H1 (cell line): ENCODE measurements at regions not wholly inside any gene's neighbourhood (a gene's known extent, or its start where the extent isn't known, plus 50 kb on each side); places are given as distances from the start of the nearest gene placed in this dataset.

ENCODE experiments used
- CTCF ChIA-PET: fragments of 300-600 bp; sonication (Branson Sonifier 250); formaldehyde crosslinking; loops from one replicate; lab custom pipeline; 2021; ENCODE audit not compliant: partially characterized antibody; lab: Charles Lee
- POLR2A ChIA-PET: fragments of 300-600 bp; sonication (Branson Sonifier 250); formaldehyde crosslinking; loops from one replicate; lab custom pipeline; 2021; ENCODE audit warnings: inconsistent platforms; ENCODE audit not compliant: partially characterized antibody; lab: Charles Lee
- DNase-seq, 2 experiments: peaks; one replicate each; pipeline versions ENCODE4 v3.0.0 to v3.0.0-alpha.2; 2010 to 2022; ENCODE audit warnings: low spot score in 2 of 2, low read depth in 1 of 2, mixed read lengths in 1 of 2
- FAIRE-seq: peaks from 2 replicates; lab custom pipeline; 2011; peaks lifted over from hg19 to GRCh38; lab: Jason Lieb, UNC
- H2AFZ ChIP-seq: 2 replicates; pipeline ENCODE4 v1.8.1; 2012; ENCODE audit warnings: low read length, inconsistent platforms
- H2AK5ac ChIP-seq: 2 replicates; pipeline ENCODE4 v1.6.1; 2013; ENCODE audit warnings: low read depth, low read length
- H2BK120ac ChIP-seq: replicated peaks from 2 replicates; pipeline ENCODE3; 2013; ENCODE audit warnings: low read depth, low read length, inconsistent platforms
- H2BK12ac ChIP-seq: 2 replicates; pipeline ENCODE4 v1.6.1; 2013; ENCODE audit warnings: low read depth, low read length
- H2BK15ac ChIP-seq: 2 replicates; pipeline ENCODE4 v1.6.1; 2013; ENCODE audit warnings: low read length
- H2BK20ac ChIP-seq: 2 replicates; pipeline ENCODE4 v1.6.1; 2013; ENCODE audit warnings: low read length
- H2BK5ac ChIP-seq: 2 replicates; pipeline ENCODE4 v1.6.1; 2013; ENCODE audit warnings: low read depth, low read length
- H3K14ac ChIP-seq: 2 replicates; pipeline ENCODE4 v1.6.1; 2013; ENCODE audit warnings: inconsistent platforms; ENCODE audit not compliant: insufficient read length
- H3K18ac ChIP-seq: 2 replicates; pipeline ENCODE4 v1.6.1; 2013; ENCODE audit warnings: low read length; ENCODE audit errors: extremely low read depth
- H3K23ac ChIP-seq: 2 replicates; pipeline ENCODE4 v1.6.1; 2013; ENCODE audit warnings: inconsistent platforms; ENCODE audit not compliant: insufficient read length
- H3K23me2 ChIP-seq: 2 replicates; pipeline ENCODE4 v1.6.1; 2013; ENCODE audit warnings: low read depth, low read length
- H3K27ac ChIP-seq: 2 replicates; pipeline ENCODE4 v1.6.1; 2011; ENCODE audit warnings: low read depth, low read length, inconsistent platforms
- H3K27me3 ChIP-seq, 4 experiments: replicated peaks in 1 of 4; 1 replicate in 1 of 4; 2 replicates in 3 of 4; pipeline versions ENCODE4 v1.6.1 to v1.8.1; 2011 to 2013; ENCODE audit warnings: low read length in 3 of 4, mild to moderate bottlenecking in 3 of 4, inconsistent platforms in 2 of 4, mixed read lengths in 2 of 4, moderate library complexity in 1 of 4; ENCODE audit not compliant: control insufficient read depth in 3 of 4, insufficient read depth in 3 of 4; ENCODE audit errors: extremely low read depth in 1 of 4
- H3K36me3 ChIP-seq, 4 experiments: 2 replicates each; pipeline versions ENCODE4 v1.6.1 to v1.8.1; 2011 to 2013; ENCODE audit warnings: mild to moderate bottlenecking in 4 of 4, low read length in 3 of 4, moderate library complexity in 2 of 4, control low read depth in 1 of 4, inconsistent platforms in 1 of 4; ENCODE audit not compliant: insufficient read depth in 4 of 4, control insufficient read depth in 2 of 4
- H3K4ac ChIP-seq: replicated peaks from 2 replicates; pipeline ENCODE3; 2013; ENCODE audit warnings: low read length, low read depth, mixed read lengths, inconsistent platforms; ENCODE audit not compliant: insufficient read length
- H3K4me1 ChIP-seq, 4 experiments: replicated peaks in 1 of 4; 1 replicate in 1 of 4; 2 replicates in 3 of 4; pipeline versions ENCODE4 v1.6.1 to v1.8.1; 2011 to 2013; ENCODE audit warnings: low read length in 3 of 4, inconsistent platforms in 2 of 4, mixed read lengths in 1 of 4; ENCODE audit not compliant: insufficient read depth in 4 of 4, control insufficient read depth in 3 of 4
- H3K4me2 ChIP-seq, 2 experiments: 2 replicates each; pipeline versions ENCODE4 v1.6.1 to v1.8.1; 2011 to 2013; ENCODE audit warnings: low read depth in 2 of 2, low read length in 2 of 2, control low read depth in 1 of 2, inconsistent platforms in 1 of 2, mild to moderate bottlenecking in 1 of 2; ENCODE audit not compliant: insufficient read depth in 1 of 2
- H3K4me3 ChIP-seq, 4 experiments: fragments of 200-600, 300-600 bp in 1 of 4; sonication (generic), shearing (Covaris generic), sonication (Bioruptor Twin) in 1 of 4; 2 replicates each; pipeline versions ENCODE4 v1.5.1 to v1.8.1; 2011 to 2016; ENCODE audit warnings: low read length in 4 of 4, low read depth in 3 of 4, control low read depth in 2 of 4, inconsistent platforms in 2 of 4, mild to moderate bottlenecking in 2 of 4, mixed read lengths in 1 of 4, moderate library complexity in 1 of 4; ENCODE audit not compliant: insufficient read depth in 2 of 4; ENCODE audit errors: extremely low read depth in 1 of 4
- H3K56ac ChIP-seq: replicated peaks from 2 replicates; pipeline ENCODE3; 2013; ENCODE audit warnings: low read depth, mild to moderate bottlenecking, mixed read lengths, low read length, inconsistent platforms; ENCODE audit not compliant: insufficient read length
- H3K79me1 ChIP-seq: 2 replicates; pipeline ENCODE4 v1.6.1; 2013; ENCODE audit warnings: low read depth, low read length, control low read depth
- H3K79me2 ChIP-seq, 2 experiments: 2 replicates each; pipeline versions ENCODE4 v1.6.1 to v1.8.1; 2012 to 2013; ENCODE audit warnings: low read length in 2 of 2, mild to moderate bottlenecking in 2 of 2, inconsistent platforms in 1 of 2; ENCODE audit not compliant: insufficient read depth in 2 of 2, control insufficient read depth in 1 of 2
- H3K9ac ChIP-seq, 4 experiments: replicated peaks in 1 of 4; 1 replicate in 1 of 4; 2 replicates in 3 of 4; pipeline versions ENCODE4 v1.6.1 to v1.8.1; 2011 to 2013; ENCODE audit warnings: low read depth in 3 of 4, low read length in 3 of 4, control low read depth in 2 of 4, mild to moderate bottlenecking in 2 of 4, moderate library complexity in 2 of 4, inconsistent platforms in 1 of 4; ENCODE audit errors: extremely low read depth in 1 of 4
- H3K9me3 ChIP-seq, 2 experiments: 2 replicates each; pipeline versions ENCODE4 v1.6.1 to v1.8.1; 2012 to 2013; ENCODE audit warnings: mild to moderate bottlenecking in 2 of 2, moderate library complexity in 2 of 2, control low read depth in 1 of 2, inconsistent platforms in 1 of 2, low read depth in 1 of 2, low read length in 1 of 2, mixed read lengths in 1 of 2; ENCODE audit not compliant: insufficient read depth in 2 of 2
- H4K20me1 ChIP-seq, 2 experiments: replicated peaks in 1 of 2; 2 replicates each; pipeline versions ENCODE3 to v1.8.1; 2011 to 2013; ENCODE audit warnings: inconsistent platforms in 2 of 2, low read length in 2 of 2, mild to moderate bottlenecking in 1 of 2; ENCODE audit not compliant: insufficient read depth in 2 of 2, control insufficient read depth in 1 of 2
- H4K5ac ChIP-seq: 2 replicates; pipeline ENCODE4 v1.6.1; 2013; ENCODE audit warnings: low read length, low read depth, mixed read lengths, inconsistent platforms; ENCODE audit not compliant: insufficient read length
- H4K8ac ChIP-seq: 2 replicates; pipeline ENCODE4 v1.8.0; 2013; ENCODE audit warnings: mild to moderate bottlenecking, moderate library complexity, low read length, inconsistent platforms; ENCODE audit not compliant: insufficient read depth; ENCODE audit errors: extremely low read depth
- H4K91ac ChIP-seq: replicated peaks from 2 replicates; pipeline ENCODE3; 2013; ENCODE audit warnings: low read length, mixed read lengths, inconsistent platforms; ENCODE audit not compliant: insufficient read length
- BACH1 ChIP-seq: IDR thresholded peaks from 2 replicates; pipeline ENCODE4 v1.6.1; 2012; ENCODE audit warnings: low read length, improper control_type of control experiment
- CBX5 ChIP-seq: fragments of 300-800, 300-1000 bp; sonication (generic); IDR thresholded peaks from 2 replicates; pipeline ENCODE4 v1.7.1; 2016; ENCODE audit warnings: antibody characterized with exemption, low read length, low read depth
- CBX8 ChIP-seq: fragments of 300-800, 300-1000 bp; sonication (generic); IDR thresholded peaks from 2 replicates; pipeline ENCODE4 v1.7.1; 2016; ENCODE audit warnings: low read depth, low read length, borderline replicate concordance
- CHD1 ChIP-seq: IDR thresholded peaks from 2 replicates; pipeline ENCODE4 v1.6.1; 2012; ENCODE audit warnings: low read depth, low read length, improper control_type of control experiment
- CHD2 ChIP-seq: IDR thresholded peaks from 2 replicates; pipeline ENCODE4 v1.6.1; 2012; ENCODE audit warnings: low read length, improper control_type of control experiment
- CTBP2 ChIP-seq: IDR thresholded peaks from 2 replicates; pipeline ENCODE4 v1.7.0; 2011; ENCODE audit warnings: borderline replicate concordance, mild to moderate bottlenecking, moderate library complexity, mixed read lengths, low read length; ENCODE audit not compliant: insufficient read depth, insufficient read length
- JUND ChIP-seq: IDR thresholded peaks from 2 replicates; pipeline ENCODE4 v1.6.1; 2011; ENCODE audit warnings: mild to moderate bottlenecking, improper control_type of control experiment, low read length
- KDM1A ChIP-seq: fragments of 200-600, 300-600 bp; sonication (generic); IDR thresholded peaks from 2 replicates; pipeline ENCODE4 v1.7.1; 2016; ENCODE audit warnings: mild to moderate bottlenecking, low read length, borderline replicate concordance
- MAFK ChIP-seq: IDR thresholded peaks from 2 replicates; pipeline ENCODE4 v1.6.1; 2012; ENCODE audit warnings: low read depth, mild to moderate bottlenecking, improper control_type of control experiment, low read length
- PHF8 ChIP-seq: fragments of 200-600 bp; sonication (generic); conservative IDR thresholded peaks from 2 replicates; pipeline ENCODE4 v1.7.1; 2012; ENCODE audit warnings: low read depth, mild to moderate bottlenecking, inconsistent platforms, low read length, moderate library complexity
- RAD21 ChIP-seq, 2 experiments: IDR thresholded peaks in 1 of 2; conservative IDR thresholded peaks in 1 of 2; 2 replicates each; pipeline ENCODE4 v1.6.1; 2011; ENCODE audit warnings: low read depth in 2 of 2, low read length in 2 of 2, improper control_type of control experiment in 1 of 2, inconsistent platforms in 1 of 2, mild to moderate bottlenecking in 1 of 2, moderate library complexity in 1 of 2
- RXRA ChIP-seq: IDR thresholded peaks from 2 replicates; pipeline ENCODE4 v1.6.1; 2011; ENCODE audit warnings: low read depth, mild to moderate bottlenecking, low read length, moderate library complexity; ENCODE audit not compliant: insufficient read depth
- SP1 ChIP-seq: IDR thresholded peaks from 2 replicates; pipeline ENCODE4 v1.6.1; 2011; ENCODE audit warnings: low read depth, low read length
- SRF ChIP-seq: IDR thresholded peaks from 2 replicates; pipeline ENCODE4 v1.6.1; 2011; ENCODE audit warnings: mild to moderate bottlenecking, low read depth, low read length, moderate library complexity
- WGBS, 2 experiments: shearing (Covaris generic) in 1 of 2; methylation state at CpG; one replicate each; pipeline versions ENCODE4 v1.1.6 to v1.1.7; 2013 to 2015; ENCODE audit warnings: low lambda C conversion rate in 2 of 2, mixed read lengths in 2 of 2, inconsistent platforms in 1 of 2, low coverage in 1 of 2, missing lambda C conversion rate in 1 of 2; ENCODE audit not compliant: insufficient replicate concordance in 2 of 2, insufficient coverage in 1 of 2, insufficient read length in 1 of 2; ENCODE audit errors: extremely low coverage in 1 of 2, missing lambda C conversion rate in 1 of 2; 5-methylcytosine and 5-hydroxymethylcytosine counted together
- TF ChIP-seq, protein P1 (sequence below): IDR thresholded peaks from 2 replicates; pipeline ENCODE4 v1.6.1; 2012; ENCODE audit warnings: inconsistent platforms

DNA sequence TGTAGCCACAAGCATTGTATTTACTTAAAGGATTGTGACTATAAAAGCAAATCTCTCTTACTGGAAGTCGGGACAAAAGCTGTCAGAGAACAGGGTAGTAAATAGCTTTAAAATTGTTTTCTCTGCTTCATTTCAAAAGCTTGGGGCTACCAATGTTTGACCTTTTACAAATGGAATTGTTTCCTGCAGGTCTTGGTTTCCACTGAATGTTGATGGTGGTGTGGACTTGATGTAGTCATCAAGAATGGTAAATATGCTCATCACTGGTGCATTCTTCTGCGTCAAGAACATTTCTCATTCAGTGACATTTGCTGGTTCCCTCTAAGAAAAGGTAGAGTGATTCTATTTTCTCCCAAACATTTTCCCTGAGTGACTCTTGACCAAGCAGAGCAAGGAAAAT is 435.4 kb upstream of the KHDRBS2 start:
- ChIA-PET CTCF (no interaction called here), POLR2A (no interaction called here)
- H2AK5ac ChIP-seq = no peak overlapping the region
- no peak overlapping the region for H3K14ac ChIP-seq
- H3K9ac ChIP-seq = no peak overlapping the region
- H3K79me2 ChIP-seq = no peaks in the 10 kb centered on the region
- no peaks in the 10 kb centered on the region for H3K9me3 ChIP-seq
- H3K56ac ChIP-seq = no peak overlapping the region
- H3K79me1 ChIP-seq = no peaks in the 10 kb centered on the region
- H3K4me1 ChIP-seq = no peaks in the 10 kb centered on the region
- H3K18ac ChIP-seq = no peak overlapping the region
- no peak overlapping the region for H2BK5ac ChIP-seq
- no peaks in the 10 kb centered on the region for H3K36me3 ChIP-seq
- H3K27me3 ChIP-seq = no peaks in the 10 kb centered on the region
- H3K4me2 ChIP-seq = no peak overlapping the region
- no peaks in the 10 kb centered on the region for H3K23me2 ChIP-seq
- no peak overlapping the region for H3K4ac ChIP-seq
- H2AFZ ChIP-seq = no peak overlapping the region
- H2BK12ac ChIP-seq = no peak overlapping the region
- no peak overlapping the region for H3K23ac ChIP-seq
- H4K5ac ChIP-seq = no peak overlapping the region
- H4K8ac ChIP-seq = no peak overlapping the region
- H2BK20ac ChIP-seq = no peak overlapping the region
- no peak overlapping the region for H2BK120ac ChIP-seq
- H2BK15ac ChIP-seq = no peak overlapping the region
- DNase-seq = no peak
- no peak for FAIRE-seq
- no peak overlapping the region for H4K91ac ChIP-seq
- H3K27ac ChIP-seq = no peak overlapping the region
- H4K20me1 ChIP-seq = no peaks in the 10 kb centered on the region
- WGBS, 2 experiments = 82% methylated on average over 2 of the region's 2 CpGs; no CpG with 5 or more reads in 1 of the 2 experiments
- no peak overlapping the region for H3K4me3 ChIP-seq
- TF ChIP-seq SP1 (no peak), SRF (no peak), RXRA (no peak), RAD21 (IDR thresholded peaks at IDR 0.05 in 1 of 2, conservative IDR thresholded peaks at IDR 0.05 in 1 of 2; ENCODE audit: low read depth in 2 of 2, low read length in 2 of 2) (no peak), CHD1 (no peak), JUND (no peak), BACH1 (no peak), CTBP2 (no peak), CHD2 (no peak), MAFK (no peak), CBX5 (no peak), KDM1A (no peak), CBX8 (no peak), PHF8 (no peak)
- TF ChIP-seq, protein P1, sequence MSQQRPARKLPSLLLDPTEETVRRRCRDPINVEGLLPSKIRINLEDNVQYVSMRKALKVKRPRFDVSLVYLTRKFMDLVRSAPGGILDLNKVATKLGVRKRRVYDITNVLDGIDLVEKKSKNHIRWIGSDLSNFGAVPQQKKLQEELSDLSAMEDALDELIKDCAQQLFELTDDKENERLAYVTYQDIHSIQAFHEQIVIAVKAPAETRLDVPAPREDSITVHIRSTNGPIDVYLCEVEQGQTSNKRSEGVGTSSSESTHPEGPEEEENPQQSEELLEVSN = no peak
